GM12878 (cell line): ENCODE measurements at regions not wholly inside any gene's neighbourhood (a gene's known extent, or its start where the extent isn't known, plus 50 kb on each side); places are given as distances from the start of the nearest gene placed in this dataset.

Source experiments
- CTCF ChIP-seq, 3 experiments: IDR thresholded peaks in 2 of 3; conservative IDR thresholded peaks in 1 of 3; 2 replicates each; pipeline ENCODE4 v1.5.1; 2011; ENCODE audit warnings: low read depth in 3 of 3, low read length in 3 of 3, mild to moderate bottlenecking in 3 of 3, control low read depth in 2 of 3, moderate library complexity in 2 of 3, inconsistent platforms in 1 of 3, mixed read lengths in 1 of 3; ENCODE audit not compliant: control insufficient read depth in 2 of 3, insufficient read depth in 1 of 3; ENCODE audit errors: extremely low read depth in 1 of 3
- DPF2 ChIP-seq: fragments of 450-650 bp; IDR thresholded peaks from 2 replicates; pipeline ENCODE4 v1.6.1; 2017; ENCODE audit warnings: mild to moderate bottlenecking
- FOXK2 ChIP-seq: fragments of 450-650 bp; IDR thresholded peaks from 2 replicates; pipeline ENCODE4 v1.6.1; 2017; ENCODE audit warnings: mild to moderate bottlenecking, moderate library complexity
- GABPA ChIP-seq: IDR thresholded peaks from 2 replicates; pipeline ENCODE4 v1.6.1; 2014; ENCODE audit warnings: antibody characterized with exemption, low read depth, mild to moderate bottlenecking, inconsistent platforms
- MEF2A ChIP-seq: IDR thresholded peaks from 2 replicates; pipeline ENCODE4 v1.6.1; 2011; ENCODE audit warnings: low read depth, mild to moderate bottlenecking, low read length, moderate library complexity; ENCODE audit not compliant: insufficient read depth
- MYC ChIP-seq: IDR thresholded peaks from 2 replicates; pipeline ENCODE4 v1.6.1; 2011; ENCODE audit warnings: mild to moderate bottlenecking, low read length, moderate library complexity, inconsistent platforms; ENCODE audit not compliant: insufficient read depth, insufficient replicate concordance, insufficient read length, severe bottlenecking
- POLR2AphosphoS5 ChIP-seq: IDR thresholded peaks from 2 replicates; pipeline ENCODE4 v1.6.1; 2011; ENCODE audit warnings: mild to moderate bottlenecking, low read length, inconsistent platforms
- RFX5 ChIP-seq: IDR thresholded peaks from 2 replicates; pipeline ENCODE4 v1.6.1; 2011; ENCODE audit warnings: low read depth, low read length, improper control_type of control experiment
- SIX5 ChIP-seq: IDR thresholded peaks from 2 replicates; pipeline ENCODE4 v1.6.1; 2011; ENCODE audit warnings: mild to moderate bottlenecking, low read depth, low read length, moderate library complexity; ENCODE audit not compliant: severe bottlenecking
- TAF1 ChIP-seq: IDR thresholded peaks from 2 replicates; pipeline ENCODE4 v1.6.1; 2011; ENCODE audit warnings: mild to moderate bottlenecking, low read depth, low read length, borderline replicate concordance
- ZNF274 ChIP-seq: IDR thresholded peaks from one replicate; pipeline ENCODE4 v1.8.0; 2011; ENCODE audit not compliant: insufficient read length, insufficient read depth
- ZNF384 ChIP-seq: IDR thresholded peaks from 2 replicates; pipeline ENCODE4 v1.6.1; 2012; ENCODE audit warnings: low read depth, mild to moderate bottlenecking, low read length, improper control_type of control experiment, borderline replicate concordance
- TF ChIP-seq, protein P1 (sequence below): IDR thresholded peaks from 2 replicates; pipeline ENCODE4 v1.6.1; 2012; ENCODE audit warnings: low read depth, low read length, improper control_type of control experiment
- TF ChIP-seq, protein P2 (sequence below): IDR thresholded peaks from 2 replicates; pipeline ENCODE4 v1.6.1; 2012; ENCODE audit warnings: low read depth, low read length, improper control_type of control experiment

DNA sequence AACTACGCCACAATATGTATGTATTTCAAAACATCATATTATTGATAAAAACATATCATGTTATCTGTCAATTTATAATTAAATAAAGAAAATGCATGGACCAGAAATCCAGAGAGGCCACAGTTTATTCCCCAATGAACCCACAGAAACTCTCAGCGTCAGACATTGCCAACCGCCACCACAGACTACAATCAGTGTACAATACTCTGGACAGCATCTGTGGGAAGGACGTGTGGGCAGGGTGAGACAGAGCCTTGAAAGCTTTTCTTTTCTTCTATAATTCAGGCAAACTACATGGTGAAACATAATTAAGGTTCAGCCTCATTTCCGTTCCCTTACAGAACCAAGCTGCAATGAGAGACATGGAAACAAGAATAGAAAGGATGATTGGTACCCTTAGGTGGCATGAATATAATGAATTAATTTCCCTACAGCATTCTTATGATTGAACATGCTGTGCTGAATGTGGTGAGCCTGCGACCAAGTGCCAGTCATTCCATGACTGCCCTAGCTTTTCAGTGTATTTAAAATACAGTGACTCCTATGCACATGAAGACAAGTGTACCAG is 909.3 kb downstream of the SORCS1 start:
- TF ChIP-seq SIX5 = no peak
- TF ChIP-seq ZNF274 = no peak
- no peak for TF ChIP-seq MEF2A
- no peak for TF ChIP-seq FOXK2
- TF ChIP-seq, protein P1, sequence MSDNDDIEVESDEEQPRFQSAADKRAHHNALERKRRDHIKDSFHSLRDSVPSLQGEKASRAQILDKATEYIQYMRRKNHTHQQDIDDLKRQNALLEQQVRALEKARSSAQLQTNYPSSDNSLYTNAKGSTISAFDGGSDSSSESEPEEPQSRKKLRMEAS = no peak
- no peak for TF ChIP-seq MYC
- no peak for TF ChIP-seq DPF2
- TF ChIP-seq CTCF (IDR thresholded peaks at IDR 0.05 in 2 of 3, conservative IDR thresholded peaks at IDR 0.05 in 1 of 3; ENCODE audit: control insufficient read depth in 2 of 3, extremely low read depth in 1 of 3, insufficient read depth in 1 of 3, low read depth in 3 of 3, low read length in 3 of 3) = no peak
- TF ChIP-seq GABPA = no peak
- no peak for TF ChIP-seq TAF1
- TF ChIP-seq POLR2AphosphoS5 = no peak
- TF ChIP-seq, protein P2, sequence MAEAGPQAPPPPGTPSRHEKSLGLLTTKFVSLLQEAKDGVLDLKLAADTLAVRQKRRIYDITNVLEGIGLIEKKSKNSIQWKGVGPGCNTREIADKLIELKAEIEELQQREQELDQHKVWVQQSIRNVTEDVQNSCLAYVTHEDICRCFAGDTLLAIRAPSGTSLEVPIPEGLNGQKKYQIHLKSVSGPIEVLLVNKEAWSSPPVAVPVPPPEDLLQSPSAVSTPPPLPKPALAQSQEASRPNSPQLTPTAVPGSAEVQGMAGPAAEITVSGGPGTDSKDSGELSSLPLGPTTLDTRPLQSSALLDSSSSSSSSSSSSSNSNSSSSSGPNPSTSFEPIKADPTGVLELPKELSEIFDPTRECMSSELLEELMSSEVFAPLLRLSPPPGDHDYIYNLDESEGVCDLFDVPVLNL = no peak
- TF ChIP-seq ZNF384 = no peak
- TF ChIP-seq RFX5 = no peak
